Mesenchymal stem cell (in vitro differentiated cells and primary cell): ENCODE measurements at regions not wholly inside any gene's neighbourhood (a gene's known extent, or its start where the extent isn't known, plus 50 kb on each side); places are given as distances from the start of the nearest gene placed in this dataset.

Experiments used
- DNase-seq: peaks from one replicate; pipeline ENCODE4 v3.0.0-alpha.2; 2013
- H2AFZ ChIP-seq: one replicate; pipeline ENCODE4 v1.6.1; 2013; ENCODE audit warnings: low read depth, mild to moderate bottlenecking, control low read depth, inconsistent platforms, low read length, moderate library complexity
- H2AK5ac ChIP-seq: 2 replicates; pipeline ENCODE4 v1.6.1; 2013; ENCODE audit warnings: low read length, moderate library complexity, mild to moderate bottlenecking, inconsistent platforms; ENCODE audit not compliant: severe bottlenecking
- H2BK120ac ChIP-seq: one replicate; pipeline ENCODE4 v1.6.1; 2013; ENCODE audit warnings: low read depth, mild to moderate bottlenecking, inconsistent platforms, low read length, moderate library complexity
- H2BK12ac ChIP-seq, 2 experiments: one replicate each; pipeline ENCODE4 v1.6.1; 2013; ENCODE audit warnings: inconsistent platforms in 2 of 2, low read length in 2 of 2, mild to moderate bottlenecking in 2 of 2, moderate library complexity in 2 of 2, control low read depth in 1 of 2
- H2BK15ac ChIP-seq: one replicate; pipeline ENCODE4 v1.6.1; 2013; ENCODE audit warnings: mild to moderate bottlenecking, low read depth, inconsistent platforms; ENCODE audit not compliant: poor library complexity, severe bottlenecking
- H2BK5ac ChIP-seq: 2 replicates; pipeline ENCODE4 v1.6.1; 2013; ENCODE audit warnings: low read depth, mild to moderate bottlenecking, low read length, control low read depth, inconsistent platforms; ENCODE audit not compliant: poor library complexity, severe bottlenecking
- H3K14ac ChIP-seq, 2 experiments: one replicate each; pipeline ENCODE4 v1.6.1; 2013; ENCODE audit warnings: inconsistent platforms in 2 of 2, low read length in 2 of 2, control low read depth in 1 of 2, mild to moderate bottlenecking in 1 of 2, moderate library complexity in 1 of 2
- H3K18ac ChIP-seq, 2 experiments: one replicate each; pipeline ENCODE4 v1.6.1; 2013; ENCODE audit warnings: inconsistent platforms in 2 of 2, low read length in 2 of 2, control low read depth in 1 of 2, low read depth in 1 of 2, mild to moderate bottlenecking in 1 of 2
- H3K23ac ChIP-seq, 2 experiments: one replicate each; pipeline ENCODE4 v1.6.1; 2013; ENCODE audit warnings: inconsistent platforms in 2 of 2, low read length in 2 of 2, mild to moderate bottlenecking in 2 of 2, moderate library complexity in 2 of 2, control low read depth in 1 of 2
- H3K27ac ChIP-seq: 2 replicates; pipeline ENCODE4 v1.5.1; 2013; ENCODE audit warnings: mild to moderate bottlenecking, moderate library complexity, low read length, control low read depth, inconsistent platforms; ENCODE audit not compliant: poor library complexity, severe bottlenecking
- H3K27me3 ChIP-seq, 2 experiments: 2 replicates each; pipeline versions ENCODE4 v1.6.1 to v1.7.0; 2013; ENCODE audit warnings: low read length in 2 of 2, mild to moderate bottlenecking in 2 of 2, moderate library complexity in 2 of 2, control low read depth in 1 of 2, inconsistent platforms in 1 of 2; ENCODE audit not compliant: control insufficient read depth in 1 of 2, insufficient read depth in 1 of 2
- H3K36me3 ChIP-seq, 2 experiments: 2 replicates each; pipeline versions ENCODE4 v1.6.1 to v1.7.0; 2013; ENCODE audit warnings: low read length in 2 of 2, control low read depth in 1 of 2, inconsistent platforms in 1 of 2, low read depth in 1 of 2, mild to moderate bottlenecking in 1 of 2; ENCODE audit not compliant: insufficient read depth in 2 of 2, control insufficient read depth in 1 of 2
- H3K4ac ChIP-seq, 2 experiments: one replicate each; pipeline ENCODE4 v1.6.1; 2013; ENCODE audit warnings: inconsistent platforms in 2 of 2, low read length in 2 of 2, mild to moderate bottlenecking in 2 of 2, moderate library complexity in 2 of 2, control low read depth in 1 of 2, low read depth in 1 of 2
- H3K4me1 ChIP-seq: 2 replicates; pipeline ENCODE4 v1.6.1; 2013; ENCODE audit warnings: low read depth, low read length, control low read depth; ENCODE audit not compliant: control insufficient read depth, insufficient read depth
- H3K4me2 ChIP-seq: 2 replicates; pipeline ENCODE4 v1.6.1; 2013; ENCODE audit warnings: low read length, mild to moderate bottlenecking, inconsistent platforms; ENCODE audit not compliant: poor library complexity, severe bottlenecking
- H3K4me3 ChIP-seq, 2 experiments: 2 replicates each; pipeline versions ENCODE4 v1.5.1 to v1.7.0; 2013; ENCODE audit warnings: low read length in 2 of 2, mild to moderate bottlenecking in 2 of 2, control low read depth in 1 of 2, low read depth in 1 of 2; ENCODE audit not compliant: insufficient read depth in 1 of 2
- H3K79me1 ChIP-seq: replicated peaks from 2 replicates; pipeline ENCODE4 v1.6.1; 2013; ENCODE audit warnings: mild to moderate bottlenecking, control low read depth, low read length, inconsistent platforms; ENCODE audit not compliant: poor library complexity, severe bottlenecking
- H3K9ac ChIP-seq: 2 replicates; pipeline ENCODE4 v1.7.0; 2013; ENCODE audit warnings: mild to moderate bottlenecking, low read length, moderate library complexity
- H3K9me3 ChIP-seq: 2 replicates; pipeline ENCODE4 v1.7.0; 2013; ENCODE audit warnings: mild to moderate bottlenecking, low read length; ENCODE audit not compliant: control insufficient read depth
- H4K8ac ChIP-seq: one replicate; pipeline ENCODE4 v1.6.1; 2013; ENCODE audit warnings: inconsistent platforms, mild to moderate bottlenecking, low read length, moderate library complexity
- H4K91ac ChIP-seq: one replicate; pipeline ENCODE4 v1.6.1; 2013; ENCODE audit warnings: mild to moderate bottlenecking, low read length, inconsistent platforms
- WGBS: methylation state at CpG from one replicate; pipeline ENCODE4 v1.1.7; 2013; ENCODE audit warnings: mixed read lengths; 5-methylcytosine and 5-hydroxymethylcytosine counted together

GRCh38 chr3:176416870-176417269, 780.4 kb downstream of the TBL1XR1 start:
- H3K18ac ChIP-seq: no peak overlapping the region
- H2BK15ac ChIP-seq: no peak overlapping the region
- no peak overlapping the region for H3K4ac ChIP-seq
- H3K4me3 ChIP-seq: no peak overlapping the region
- H3K4me2 ChIP-seq: no peak overlapping the region
- no peaks in the 10 kb centered on the region for H3K27me3 ChIP-seq
- no peak overlapping the region for H3K9ac ChIP-seq
- no peak overlapping the region for H3K23ac ChIP-seq
- H2AK5ac ChIP-seq: no peak overlapping the region
- H3K79me1 ChIP-seq: no peaks in the 10 kb centered on the region
- no peak overlapping the region for H2BK12ac ChIP-seq
- no peak overlapping the region for H4K8ac ChIP-seq
- no peak for DNase-seq
- no peak overlapping the region for H3K14ac ChIP-seq
- no peaks in the 10 kb centered on the region for H3K4me1 ChIP-seq
- no peak overlapping the region for H2AFZ ChIP-seq
- H4K91ac ChIP-seq: no peak overlapping the region
- no peak overlapping the region for H2BK120ac ChIP-seq
- H3K27ac ChIP-seq: no peak overlapping the region
- H3K36me3 ChIP-seq: no peaks in the 10 kb centered on the region
- WGBS: 80% methylated on average over 3 of the region's 3 CpGs
- H2BK5ac ChIP-seq: no peak overlapping the region
- H3K9me3 ChIP-seq: no peaks in the 10 kb centered on the region

- Histone ChIP-seq H3K9ac (no peak overlapping the region), H3K18ac (no peak overlapping the region), H2BK15ac (no peak overlapping the region), H3K27me3 (no peaks in the 10 kb centered on the region), H2BK120ac (no peak overlapping the region), H4K91ac (no peak overlapping the region), H2BK5ac (no peak overlapping the region), H3K4ac (no peak overlapping the region), H3K4me1 (no peaks in the 10 kb centered on the region), H3K27ac (no peak overlapping the region), H3K4me3 (no peak overlapping the region), H4K8ac (no peak overlapping the region), H3K36me3 (no peaks in the 10 kb centered on the region), H2BK12ac (no peak overlapping the region), H2AFZ (no peak overlapping the region), H3K79me1 (no peaks in the 10 kb centered on the region), H3K4me2 (no peak overlapping the region), H2AK5ac (no peak overlapping the region), H3K23ac (no peak overlapping the region), H3K9me3 (no peaks in the 10 kb centered on the region), H3K14ac (no peak overlapping the region)
- WGBS: 65% methylated on average over 4 of the region's 4 CpGs
- DNase-seq: no peak
Observed at GRCh38 chr3:176415661-176416295, 781.5 kb downstream of the TBL1XR1 start.

- Histone ChIP-seq H2AK5ac (no peak overlapping the region), H2BK120ac (no peak overlapping the region), H3K4me1 (no peaks in the 10 kb centered on the region), H3K9me3 (no peaks in the 10 kb centered on the region), H3K4ac (no peak overlapping the region), H3K79me1 (no peaks in the 10 kb centered on the region), H3K27me3 (no peaks in the 10 kb centered on the region), H2BK15ac (no peak overlapping the region), H3K36me3 (no peaks in the 10 kb centered on the region), H3K18ac (no peak overlapping the region), H2BK12ac (no peak overlapping the region), H2AFZ (no peak overlapping the region), H4K91ac (no peak overlapping the region), H2BK5ac (no peak overlapping the region), H3K4me3 (no peak overlapping the region), H3K27ac (no peak overlapping the region), H3K23ac (no peak overlapping the region), H3K4me2 (no peak overlapping the region), H4K8ac (no peak overlapping the region), H3K14ac (no peak overlapping the region), H3K9ac (no peak overlapping the region)
- no peak for DNase-seq
- WGBS: 100% methylated on average over 1 of the region's 3 CpGs
Observed at GRCh38 chr3:176412771-176413170, 784.5 kb downstream of the TBL1XR1 start.

GRCh38 chr3:176403531-176403930, 793.8 kb downstream of the TBL1XR1 start:
- no peak overlapping the region for H3K14ac ChIP-seq
- no peak overlapping the region for H4K8ac ChIP-seq
- H2BK12ac ChIP-seq: no peak overlapping the region
- H3K4ac ChIP-seq: no peak overlapping the region
- no peak overlapping the region for H3K23ac ChIP-seq
- WGBS: no CpG with 5 or more reads among the region's 1 CpG
- no peak overlapping the region for H3K27ac ChIP-seq
- H2AK5ac ChIP-seq: no peak overlapping the region
- no peak overlapping the region for H4K91ac ChIP-seq
- H3K4me2 ChIP-seq: no peak overlapping the region
- H2BK15ac ChIP-seq: no peak overlapping the region
- peaks cover 3% of the 10 kb centered on the region for H3K9me3 ChIP-seq
- H3K36me3 ChIP-seq: no peaks in the 10 kb centered on the region
- H3K4me1 ChIP-seq: no peaks in the 10 kb centered on the region
- no peak overlapping the region for H2AFZ ChIP-seq
- H3K79me1 ChIP-seq: no peaks in the 10 kb centered on the region
- no peak overlapping the region for H3K18ac ChIP-seq
- H2BK5ac ChIP-seq: no peak overlapping the region
- H3K4me3 ChIP-seq: no peak overlapping the region
- H3K27me3 ChIP-seq: no peaks in the 10 kb centered on the region
- H3K9ac ChIP-seq: no peak overlapping the region
- no peak for DNase-seq
- no peak overlapping the region for H2BK120ac ChIP-seq
